Germinal center (tissue), 1 donor: ENCODE measurements at regions not wholly inside any gene's neighbourhood (a gene's known extent, or its start where the extent isn't known, plus 50 kb on each side); places are given as distances from the start of the nearest gene placed in this dataset.

Source experiments
- DNase-seq: peaks from one replicate; pipeline ENCODE4 v3.0.0; 2012; ENCODE audit warnings: mixed read lengths, low spot score

GRCh38 chr1:224505454-224506093 is 71.0 kb upstream of the WDR26 start:
- DNase-seq: no peak

- DNase-seq: no peak
Measured at GRCh38 chr1:224506141-224506814, 71.7 kb upstream of the WDR26 start.

- DNase-seq: no peak
Measured at GRCh38 chr1:224507771-224508523, 73.3 kb upstream of the WDR26 start.

- DNase-seq: no peak
Measured at GRCh38 chr1:224509907-224510306, 75.3 kb upstream of the WDR26 start.

GRCh38 chr1:224510880-224511645 is 76.5 kb upstream of the WDR26 start:
- no peak for DNase-seq

- DNase-seq: no peak
Measured at GRCh38 chr1:224512600-224513151, 78.1 kb upstream of the WDR26 start.

GRCh38 chr1:224513383-224513782 is 78.8 kb upstream of the WDR26 start:
- no peak for DNase-seq

GRCh38 chr1:224513787-224514209 is 79.2 kb upstream of the WDR26 start:
- peak; percentile 82 for DNase-seq

GRCh38 chr1:224517171-224517570 is 82.6 kb upstream of the WDR26 start:
- no peak for DNase-seq

GRCh38 chr1:224518528-224518927 is 83.9 kb upstream of the WDR26 start:
- DNase-seq: no peak

- DNase-seq: no peak
Measured at GRCh38 chr1:224519874-224520273, 85.3 kb upstream of the WDR26 start.

- no peak for DNase-seq
Measured at GRCh38 chr1:224520808-224521207, 86.2 kb upstream of the WDR26 start.

- DNase-seq: no peak
Measured at GRCh38 chr1:224521904-224522734, 87.5 kb upstream of the WDR26 start.

GRCh38 chr1:224523676-224524075 is 89.1 kb upstream of the WDR26 start:
- no peak for DNase-seq

GRCh38 chr1:224524679-224525078 is 90.1 kb upstream of the WDR26 start:
- no peak for DNase-seq

GRCh38 chr1:224525411-224526040 is 90.6 kb upstream of the CNIH3 start:
- DNase-seq: no peak

- DNase-seq: no peak
Measured at GRCh38 chr1:224526771-224527170, 89.3 kb upstream of the CNIH3 start.

GRCh38 chr1:224528900-224529299 is 87.2 kb upstream of the CNIH3 start:
- no peak for DNase-seq

- DNase-seq: no peak
Measured at GRCh38 chr1:224529844-224530243, 86.3 kb upstream of the CNIH3 start.

- no peak for DNase-seq
Measured at GRCh38 chr1:224533517-224533916, 82.6 kb upstream of the CNIH3 start.

GRCh38 chr1:224534731-224535130 is 81.4 kb upstream of the CNIH3 start:
- no peak for DNase-seq
